ENCODE measurements at regions not wholly inside any gene's neighbourhood (a gene's known extent, or its start where the extent isn't known, plus 50 kb on each side); places are given as distances from the start of the nearest gene placed in this dataset.

- TF ChIP-seq CTCF (IDR thresholded peaks at IDR 0.05 in 4 of 5, conservative IDR thresholded peaks at IDR 0.05 in 1 of 5), result no peak
- TF ChIP-seq POLR2A (IDR thresholded peaks at IDR 0.05), result no peak
Measured at GRCh38 chr7:15743926-15744480, 57.5 kb upstream of the MEOX2 start.
